Medulla oblongata (tissue), 1 donor: ENCODE measurements at regions not wholly inside any gene's neighbourhood (a gene's known extent, or its start where the extent isn't known, plus 50 kb on each side); places are given as distances from the start of the nearest gene placed in this dataset.
A peak's percentile ranks its signal among the peaks of the same experiment; 100 is the strongest.
"Not testable (repeated sequence)": the region's sequence is repeated elsewhere in the genome, so short reads cannot be mapped to it uniquely, and the experiment has no call there.

Experiments used
- DNase-seq: peaks from one replicate; pipeline ENCODE4 v3.0.0-alpha.2; 2015; ENCODE audit errors: extremely low spot score

- DNase-seq, result not testable (repeated sequence)
Measured at GRCh38 chr13:109702030-109702597, 84.3 kb downstream of the IRS2 start.

GRCh38 chr13:109700176-109700575 lies 86.2 kb downstream of the IRS2 start:
- DNase-seq, result peak; percentile 79

GRCh38 chr13:109699628-109700071 lies 86.7 kb downstream of the IRS2 start:
- DNase-seq, result no peak

- no peak for DNase-seq
Measured at GRCh38 chr13:109698779-109699178, 87.6 kb downstream of the IRS2 start.

GRCh38 chr13:109697936-109698335 lies 88.4 kb downstream of the IRS2 start:
- DNase-seq, result no peak

- no peak for DNase-seq
Measured at GRCh38 chr13:109695402-109696190, 90.8 kb downstream of the IRS2 start.

- no peak for DNase-seq
Measured at GRCh38 chr13:109694972-109695371, 91.4 kb downstream of the IRS2 start.

GRCh38 chr13:109693213-109693612 lies 93.2 kb downstream of the IRS2 start:
- DNase-seq, result no peak

GRCh38 chr13:109691689-109692088 lies 94.7 kb downstream of the IRS2 start:
- no peak for DNase-seq

GRCh38 chr13:109687559-109688448 lies 98.6 kb downstream of the IRS2 start:
- DNase-seq, result no peak

- DNase-seq, result no peak
Measured at GRCh38 chr13:109685203-109685602, 101.2 kb downstream of the IRS2 start.

- DNase-seq, result no peak
Measured at GRCh38 chr13:109684824-109685202, 101.6 kb downstream of the IRS2 start.

- no peak for DNase-seq
Measured at GRCh38 chr13:109684084-109684823, 102.1 kb downstream of the IRS2 start.

- DNase-seq, result no peak
Measured at GRCh38 chr13:109682534-109683244, 103.7 kb downstream of the IRS2 start.

- no peak for DNase-seq
Measured at GRCh38 chr13:109680930-109681329, 105.5 kb downstream of the IRS2 start.

GRCh38 chr13:109680288-109680687 lies 106.1 kb downstream of the IRS2 start:
- no peak for DNase-seq

GRCh38 chr13:109678459-109678858 lies 107.9 kb downstream of the IRS2 start:
- DNase-seq, result no peak

GRCh38 chr13:109677206-109677605 lies 109.2 kb downstream of the IRS2 start:
- no peak for DNase-seq

- no peak for DNase-seq
Measured at GRCh38 chr13:109673477-109673876, 112.9 kb downstream of the IRS2 start.

- DNase-seq, result no peak
Measured at GRCh38 chr13:109672545-109672944, 113.8 kb downstream of the IRS2 start.

GRCh38 chr13:109671919-109672318 lies 114.5 kb downstream of the IRS2 start:
- no peak for DNase-seq
